Right cardiac atrium (tissue), 5 donors: ENCODE measurements at regions not wholly inside any gene's neighbourhood (a gene's known extent, or its start where the extent isn't known, plus 50 kb on each side); places are given as distances from the start of the nearest gene placed in this dataset.

ENCODE experiments used
- ATAC-seq, 2 donors: fragments of 200-7000 bp; cut with Tn5 transposase; one replicate each; pipeline versions ENCODE4 v1.8.0 to v1.9.1; 2020; ENCODE audit warnings: moderate library complexity in 2 of 2, mild to moderate bottlenecking in 1 of 2
- DNase-seq, 3 donors: peaks; one replicate each; pipeline ENCODE4 v3.0.0-alpha.2; 2020
- H3K27ac ChIP-seq: one replicate; pipeline ENCODE4 v1.5.1; 2013; ENCODE audit warnings: mild to moderate bottlenecking, low read length, control low read depth, moderate library complexity
- H3K27me3 ChIP-seq: one replicate; pipeline ENCODE4 v1.6.1; 2013; ENCODE audit not compliant: control insufficient read depth, insufficient read depth
- H3K4me1 ChIP-seq: one replicate; pipeline ENCODE4 v1.6.1; 2013; ENCODE audit warnings: low read length; ENCODE audit not compliant: control insufficient read depth, insufficient read depth
- H3K4me3 ChIP-seq: one replicate; pipeline ENCODE4 v1.5.1; 2013; ENCODE audit warnings: low read length, control low read depth
- H3K9me3 ChIP-seq: one replicate; pipeline ENCODE4 v1.6.1; 2013; ENCODE audit warnings: low read length; ENCODE audit not compliant: control insufficient read depth
- WGBS: extraction: QIAGEN DNeasy Blood & Tissue Kit; methylation state at CpG from one replicate; pipeline ENCODE4 v1.1.7; 2013; 5-methylcytosine and 5-hydroxymethylcytosine counted together
- intact Hi-C, 4 donors: fragments of 100-400 bp; cut with DNase I; formaldehyde crosslinking; loops; one replicate each; pipeline versions ENCODE4 v1.11.0 to v1.14.0; 2022 to 2023
- donor health status: healthy with polysubstance abuse.
- donor health status: DM: no; HTN: yes; CAD: no.
- donor health status: DM: no; HTN: no; CAD: no.
- donor health status: DM: no; HTN: yes; CAD: no; lungs with severe emphysema.
- donor health status: DM: yes; HTN: yes; CAD: no.

DNA sequence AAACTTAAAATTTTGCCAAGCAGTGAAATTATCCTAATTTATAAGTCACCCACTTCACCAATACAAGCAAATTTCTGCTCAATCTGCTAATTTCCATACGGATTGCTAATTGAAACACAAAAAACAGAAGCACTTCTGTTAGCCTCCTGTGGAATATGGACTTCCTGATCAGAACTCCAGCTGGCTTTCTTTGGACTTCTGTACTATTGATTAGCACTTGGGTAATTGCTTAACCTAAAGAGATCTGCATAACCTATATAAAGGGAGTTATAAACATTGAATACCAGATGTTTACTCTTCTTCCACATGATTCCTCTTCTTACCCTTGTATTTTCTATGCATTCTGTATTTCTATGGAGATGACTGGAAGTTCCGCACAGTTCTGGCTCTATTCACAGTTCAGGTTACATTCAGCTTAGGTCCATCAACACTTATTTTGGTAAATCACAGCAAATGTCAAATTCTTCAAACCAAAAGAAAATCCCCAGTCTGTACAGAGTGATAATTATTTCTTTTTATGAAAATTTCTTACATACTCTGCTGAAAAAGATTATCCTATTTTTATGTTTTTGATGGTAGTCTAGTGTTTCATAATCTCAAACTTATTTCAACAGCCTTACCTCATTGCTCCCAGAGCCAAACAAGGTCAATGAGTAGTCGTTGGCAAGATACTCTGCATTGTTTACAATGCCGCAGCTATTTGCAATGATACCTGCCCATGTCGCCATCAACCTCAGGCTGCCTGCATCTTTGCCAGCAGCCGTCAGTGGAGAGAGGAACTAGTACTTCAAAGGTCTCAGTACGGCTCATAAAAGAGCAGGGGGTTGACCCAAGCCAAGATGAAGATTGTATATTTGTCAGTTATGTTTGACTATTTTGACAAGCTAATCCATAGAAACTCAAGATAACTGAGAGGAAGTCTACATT is 225.6 kb downstream of the AHR start:
- Histone ChIP-seq H3K27ac (no peak overlapping the region), H3K27me3 (no peaks in the 10 kb centered on the region), H3K4me1 (peaks cover 2% of the 10 kb centered on the region), H3K4me3 (no peak overlapping the region), H3K9me3 (no peaks in the 10 kb centered on the region)
- peak in 1 of 2 donors; percentile 41 for ATAC-seq
- 42% methylated on average over 7 of the region's 7 CpGs for WGBS
- intact Hi-C loops = loop anchor here in 2 of 4 donors (10.0 kb wide), 2 partner anchors 209 to 219 kb away; no protein-coding TSS in a partner anchor
- peak in 1 of 3 donors; percentile 44 for DNase-seq

DNA sequence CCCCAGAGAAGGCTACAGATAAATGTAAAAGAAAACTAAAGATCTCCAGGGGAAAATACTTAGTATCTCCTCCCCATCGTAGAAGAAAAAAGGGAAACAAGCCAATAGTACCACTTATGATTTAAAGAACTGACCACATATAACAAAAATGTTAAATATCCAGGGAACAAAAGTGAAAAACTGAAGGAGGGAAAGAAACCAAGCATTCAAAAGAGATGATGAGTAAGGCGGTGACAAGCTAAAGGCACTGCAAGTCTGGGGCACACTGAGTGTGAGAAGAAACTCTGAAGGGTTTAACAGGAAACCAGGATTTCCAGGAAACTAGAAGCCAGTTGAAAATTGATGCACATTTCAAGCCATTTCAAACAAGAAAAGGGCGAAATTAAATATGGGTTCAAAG is 226.3 kb downstream of the AHR start:
- no peak overlapping the region for H3K4me3 ChIP-seq
- H3K9me3 ChIP-seq = no peaks in the 10 kb centered on the region
- no peaks in the 10 kb centered on the region for H3K27me3 ChIP-seq
- no peak for DNase-seq
- H3K4me1 ChIP-seq = peaks cover 2% of the 10 kb centered on the region
- H3K27ac ChIP-seq = no peak overlapping the region
- ATAC-seq = no peak
- 66% methylated on average over 3 of the region's 3 CpGs for WGBS
- intact Hi-C loops = loop anchor here in 2 of 4 donors (10.0 kb wide), 2 partner anchors 210 to 220 kb away; no protein-coding TSS in a partner anchor

- ATAC-seq = no peak
These were observed 228.2 kb downstream of the AHR start for GRCh38 chr7:17526621-17527020.

DNA sequence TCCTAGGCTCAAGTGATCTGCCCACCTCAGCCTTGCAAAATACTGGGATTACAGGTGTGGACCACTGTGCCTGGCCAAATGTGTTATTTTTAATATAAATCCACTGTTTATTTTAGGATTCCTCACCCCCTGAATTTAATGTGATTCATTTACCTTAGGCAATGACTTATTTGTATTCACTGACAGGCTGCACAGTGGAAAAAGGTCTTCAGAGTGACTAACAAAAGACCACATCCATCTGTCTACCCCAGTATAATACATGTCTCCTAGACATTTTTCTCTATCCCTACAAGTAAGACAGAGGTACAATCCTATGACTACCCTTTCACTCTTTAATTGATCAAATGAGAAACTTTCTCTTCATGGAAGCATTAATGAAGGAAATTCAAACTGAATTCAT is 230.2 kb downstream of the AHR start:
- intact Hi-C loops = loop anchor here in 2 of 4 donors (10.0 kb wide), 2 partner anchors 214 to 224 kb away; no protein-coding TSS in a partner anchor

More at GRCh38 chr7:17526621-17527020, 228.2 kb downstream of the AHR start:
- no peak overlapping the region for H3K4me3 ChIP-seq
- no peaks in the 10 kb centered on the region for H3K9me3 ChIP-seq
- DNase-seq = no peak
- H3K4me1 ChIP-seq = peaks cover 2% of the 10 kb centered on the region
- H3K27me3 ChIP-seq = no peaks in the 10 kb centered on the region
- intact Hi-C loops = loop anchor here in 2 of 4 donors (10.0 kb wide), 2 partner anchors 212 to 222 kb away; no protein-coding TSS in a partner anchor
- H3K27ac ChIP-seq = no peak overlapping the region

DNA sequence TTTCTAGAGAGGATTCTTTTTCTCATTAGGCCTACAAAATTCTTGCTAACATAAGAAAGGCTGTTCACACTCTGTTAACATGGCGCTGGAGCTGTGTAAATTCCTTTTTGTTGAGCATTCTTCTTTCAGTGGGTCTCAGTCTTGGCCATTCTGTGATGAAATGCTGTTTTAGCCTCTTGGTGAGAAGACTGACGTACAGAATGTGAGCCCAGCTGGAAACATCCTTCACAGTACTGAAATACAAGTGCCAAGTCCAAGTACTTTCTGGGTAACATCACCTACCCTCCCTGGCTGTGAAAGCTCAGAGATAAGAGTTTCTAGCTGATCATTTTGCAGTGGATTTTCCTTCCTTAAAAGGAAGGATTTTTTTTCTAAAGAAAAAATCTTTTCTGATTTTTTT is 231.8 kb downstream of the AHR start:
- intact Hi-C loops = loop anchor here in 1 of 4 donors (10.0 kb wide), 1 partner anchor 545 kb away; no protein-coding TSS in a partner anchor
- peak; percentile 90 to 92 for ATAC-seq
- Histone ChIP-seq H3K9me3 (no peaks in the 10 kb centered on the region), H3K4me1 (no peaks in the 10 kb centered on the region), H3K4me3 (no peak overlapping the region), H3K27ac (no peak overlapping the region), H3K27me3 (no peaks in the 10 kb centered on the region)
- WGBS = 49% methylated on average over 2 of the region's 2 CpGs
- peak in 1 of 3 donors; percentile 11 for DNase-seq

More for the DNA sequence above, 230.2 kb downstream of the AHR start:
- Histone ChIP-seq H3K4me3 (no peak overlapping the region), H3K27ac (no peak overlapping the region), H3K27me3 (no peaks in the 10 kb centered on the region), H3K9me3 (no peaks in the 10 kb centered on the region), H3K4me1 (peaks cover 2% of the 10 kb centered on the region)
- no peak for ATAC-seq
- DNase-seq = no peak

DNA sequence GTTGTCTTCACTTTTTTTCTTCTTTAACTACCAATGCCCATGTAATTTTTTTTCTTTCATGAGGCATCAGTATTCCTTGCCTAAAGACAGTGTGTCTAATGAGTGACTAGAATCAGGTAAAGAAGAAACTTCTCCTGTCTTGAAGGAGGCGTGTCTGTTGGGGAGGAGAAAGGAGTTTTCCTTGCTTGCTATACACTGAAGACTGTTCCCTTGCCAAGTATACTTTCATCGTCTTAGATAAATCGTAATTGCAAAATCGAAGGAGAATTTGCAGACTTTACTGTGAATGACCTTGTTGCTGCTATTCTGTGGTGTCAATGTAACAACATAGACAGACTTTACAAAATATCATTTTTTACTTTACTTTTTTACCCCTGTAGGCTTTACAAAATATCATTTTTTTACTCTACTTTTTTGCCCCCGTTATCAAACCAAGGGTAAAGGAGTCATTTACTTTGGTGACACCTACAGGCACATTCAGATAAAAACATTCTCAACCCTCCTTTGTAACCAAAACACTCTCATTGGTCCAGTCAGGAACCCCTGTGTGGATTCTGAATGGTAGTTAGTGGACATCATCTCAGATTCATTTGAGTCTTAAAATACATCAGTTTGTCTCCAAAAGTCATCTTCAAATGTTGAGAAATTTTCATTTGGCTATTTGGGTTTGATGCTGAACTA is 232.4 kb downstream of the AHR start:
- ATAC-seq (peak in 1 of 2 donors; percentile 46), DNase-seq (no peak)
- intact Hi-C loops = loop anchor here in 1 of 4 donors (10.0 kb wide), 1 partner anchor 546 kb away; no protein-coding TSS in a partner anchor
- Histone ChIP-seq H3K9me3 (no peaks in the 10 kb centered on the region), H3K27me3 (no peaks in the 10 kb centered on the region), H3K27ac (no peak overlapping the region), H3K4me3 (no peak overlapping the region), H3K4me1 (no peaks in the 10 kb centered on the region)
- 46% methylated on average over 5 of the region's 5 CpGs for WGBS

DNA sequence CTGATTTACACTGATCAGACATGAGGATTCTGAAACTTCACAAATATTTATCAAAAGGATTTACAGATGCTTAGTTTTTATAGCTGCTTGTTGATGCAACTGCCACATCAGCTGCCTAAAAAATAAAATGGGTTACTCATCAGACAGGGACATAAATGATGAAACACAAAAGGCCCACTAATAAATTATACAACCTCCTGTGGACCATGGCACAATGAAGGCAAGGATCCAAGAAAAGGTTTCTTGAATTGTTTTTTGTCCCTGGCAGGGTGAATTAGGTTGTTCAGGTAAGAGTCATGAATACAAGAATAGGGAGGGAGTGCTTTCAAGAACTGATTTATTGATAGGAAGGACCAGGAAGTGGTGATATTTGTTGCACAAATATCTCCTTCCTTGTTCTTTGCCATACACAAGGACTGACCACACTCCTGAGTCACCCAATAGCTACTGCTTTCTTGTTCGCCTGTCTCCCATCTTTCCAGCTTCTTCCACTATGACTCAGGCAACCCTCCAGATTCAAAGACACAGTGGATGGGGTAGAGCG is 234.5 kb downstream of the AHR start:
- ATAC-seq (no peak), DNase-seq (no peak)
- intact Hi-C loops = loop anchor here in 1 of 4 donors (10.0 kb wide), 1 partner anchor 548 kb away; no protein-coding TSS in a partner anchor
- Histone ChIP-seq H3K27ac (no peak overlapping the region), H3K27me3 (no peaks in the 10 kb centered on the region), H3K4me3 (no peak overlapping the region), H3K4me1 (no peaks in the 10 kb centered on the region), H3K9me3 (no peaks in the 10 kb centered on the region)
- 93% methylated on average over 2 of the region's 2 CpGs for WGBS

DNA sequence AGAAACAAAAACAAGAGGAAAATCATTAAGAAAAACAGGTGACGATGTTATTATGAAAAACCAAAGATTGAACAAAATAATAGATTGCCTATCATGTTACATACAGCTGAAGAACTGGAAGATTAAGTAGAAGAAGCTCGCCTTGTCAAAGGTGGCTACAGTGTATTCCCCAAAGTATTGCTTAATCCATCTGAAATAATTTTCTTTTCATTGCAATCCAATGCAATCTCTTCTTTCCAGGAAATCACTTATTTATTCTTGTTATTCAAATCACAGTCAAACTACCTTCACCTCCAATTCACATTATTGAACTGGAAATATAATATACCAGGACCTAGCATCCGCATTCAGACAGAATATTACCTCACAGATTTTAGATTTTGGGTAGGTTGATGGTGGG is 235.9 kb downstream of the AHR start:
- H3K4me1 ChIP-seq = no peaks in the 10 kb centered on the region
- ATAC-seq = no peak
- DNase-seq = no peak
- WGBS = 61% methylated on average over 3 of the region's 3 CpGs
- H3K4me3 ChIP-seq = no peak overlapping the region
- intact Hi-C loops = loop anchor here in 1 of 4 donors (10.0 kb wide), 1 partner anchor 550 kb away; no protein-coding TSS in a partner anchor
- no peaks in the 10 kb centered on the region for H3K9me3 ChIP-seq
- no peak overlapping the region for H3K27ac ChIP-seq
- H3K27me3 ChIP-seq = no peaks in the 10 kb centered on the region

DNA sequence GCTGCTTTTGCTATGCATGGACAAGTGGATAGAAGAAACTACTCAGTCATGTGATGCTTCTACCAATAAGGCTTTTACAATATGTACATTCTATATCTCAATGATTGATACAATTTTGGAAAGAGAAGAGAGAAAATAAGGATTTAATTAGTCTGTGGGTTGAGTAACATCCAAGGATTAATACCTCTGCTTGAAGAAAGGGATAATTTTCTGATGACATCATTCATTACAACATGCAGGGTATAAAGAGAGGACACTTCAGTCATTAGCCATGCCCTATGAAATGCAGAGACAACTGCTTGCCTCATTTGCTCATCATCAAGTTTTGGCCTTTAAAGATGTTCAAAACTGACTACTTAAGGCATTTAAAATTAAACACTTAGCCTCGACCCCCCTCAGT is 237.3 kb downstream of the AHR start:
- H3K27me3 ChIP-seq = no peaks in the 10 kb centered on the region
- no peak for ATAC-seq
- intact Hi-C loops = loop anchor here in 1 of 4 donors (10.0 kb wide), 1 partner anchor 551 kb away; no protein-coding TSS in a partner anchor
- 61% methylated on average over 1 of the region's 1 CpG for WGBS
- H3K9me3 ChIP-seq = no peaks in the 10 kb centered on the region
- no peak for DNase-seq
- H3K4me1 ChIP-seq = no peaks in the 10 kb centered on the region
- H3K27ac ChIP-seq = no peak overlapping the region
- no peak overlapping the region for H3K4me3 ChIP-seq

GRCh38 chr7:17544401-17544800 is 245.9 kb downstream of the AHR start:
- H3K27me3 ChIP-seq = no peaks in the 10 kb centered on the region
- no peak for DNase-seq
- H3K4me3 ChIP-seq = no peak overlapping the region
- intact Hi-C loops = loop anchor here in 1 of 4 donors (10.0 kb wide), 1 partner anchor 240 kb away; no protein-coding TSS in a partner anchor
- no peaks in the 10 kb centered on the region for H3K9me3 ChIP-seq
- WGBS = 86% methylated on average over 2 of the region's 2 CpGs
- no peak for ATAC-seq
- H3K4me1 ChIP-seq = peaks cover 3% of the 10 kb centered on the region
- no peak overlapping the region for H3K27ac ChIP-seq
